ENCODE measurements at regions not wholly inside any gene's neighbourhood (a gene's known extent, or its start where the extent isn't known, plus 50 kb on each side); places are given as distances from the start of the nearest gene placed in this dataset.

DNA sequence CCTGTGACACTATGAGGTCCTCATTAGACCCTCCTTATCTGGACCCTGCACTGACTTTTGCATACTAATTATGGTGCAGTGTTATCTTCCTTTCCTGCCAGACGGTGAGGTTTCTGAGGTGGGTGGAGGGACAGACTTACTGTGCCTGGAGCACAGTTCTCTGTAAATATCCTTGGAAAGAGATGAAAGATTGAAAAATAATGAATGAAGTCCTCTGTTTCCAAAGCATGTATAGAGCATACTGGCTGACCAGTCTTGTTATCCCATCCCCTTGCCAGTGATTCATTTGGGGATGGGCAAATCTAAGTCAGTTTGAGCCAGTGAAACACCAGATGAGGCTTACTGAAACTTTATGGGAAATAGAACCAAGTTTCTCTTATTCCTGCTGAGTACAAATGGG lies 152.6 kb upstream of the HDDC2 start:
- TF ChIP-seq YY1 (IDR thresholded peaks at IDR 0.05; ENCODE audit: insufficient read depth, insufficient read length) (no peak), ZNF274 (IDR thresholded peaks at IDR 0.05; ENCODE audit: low read depth, low read length) (no peak), SUZ12 (IDR thresholded peaks at IDR 0.05; ENCODE audit: extremely low read depth, insufficient read depth, insufficient read length) (no peak)

All from NT2/D1 (cell line).